ENCODE measurements at regions not wholly inside any gene's neighbourhood (a gene's known extent, or its start where the extent isn't known, plus 50 kb on each side); places are given as distances from the start of the nearest gene placed in this dataset.

DNA sequence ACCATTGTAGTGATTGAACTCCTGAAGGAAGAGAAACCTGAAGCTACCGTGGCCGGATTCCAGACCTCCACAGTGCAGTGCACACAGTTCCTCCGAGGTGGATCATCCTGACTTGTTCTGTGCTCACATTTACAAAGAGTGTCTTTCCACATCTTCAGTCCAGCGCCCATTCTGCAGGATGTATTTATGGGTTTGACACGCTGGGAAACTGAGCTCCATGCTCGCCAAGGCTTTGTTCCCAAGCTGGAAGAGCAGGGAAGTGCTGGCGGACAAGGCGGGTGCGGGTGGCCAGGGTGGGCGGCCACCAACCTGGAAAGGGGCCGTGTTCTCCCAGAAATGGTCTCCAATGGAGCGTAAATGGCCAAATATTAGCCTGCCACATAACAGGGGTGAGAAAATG lies 227.9 kb downstream of the IRF8 start:
- no peaks in the 10 kb centered on the region for H3K4me1 ChIP-seq (ENCODE audit: control insufficient read depth, insufficient read depth, low read length)
- FAIRE-seq (no peak), ATAC-seq (no peak), DNase-seq (ENCODE audit: low read depth, low spot score) (no peak)
- ChIA-PET SMC1A (ENCODE audit: uncharacterized antibody, unreplicated experiment) (no interaction called here), CTCF (interaction anchor here (0.8 kb wide), 1 partner anchor 13 kb away, joined by 4 read pairs; no protein-coding TSS in a partner anchor), POLR2A (no interaction called here), RAD21 (ENCODE audit: unreplicated experiment) (no interaction called here)
- H3K4me3 ChIP-seq, result no peak overlapping the region
- WGBS (ENCODE audit: insufficient coverage, insufficient replicate concordance, low lambda C conversion rate, missing lambda C conversion rate), result 33% methylated on average over 12 of the region's 12 CpGs
- H3K9me3 ChIP-seq (replicated peaks; ENCODE audit: control insufficient read depth, insufficient read depth, low read length), result no peaks in the 10 kb centered on the region
- no peak overlapping the region for H2AFZ ChIP-seq (ENCODE audit: control insufficient read depth, low read depth, low read length)
- intact Hi-C loops (cut with micrococcal nuclease; ENCODE audit: unreplicated experiment) (no loop called here), in situ Hi-C loops (cut with MboI) (no loop called here)
- no peaks in the 10 kb centered on the region for H3K79me2 ChIP-seq (ENCODE audit: control insufficient read depth, insufficient read depth, low read length)
- H3K36me3 ChIP-seq (ENCODE audit: control insufficient read depth in 2 of 2, insufficient read depth in 2 of 2, low read length in 1 of 2), result no peaks in the 10 kb centered on the region
- 0 out of 4 replicates have a peak, but pooled peaks cover 0 to 4% of the 10 kb centered on the region in 2 experiments for H3K27me3 ChIP-seq (replicated peaks in 1 of 2; ENCODE audit: control insufficient read depth in 2 of 2, insufficient read depth in 2 of 2, low read length in 1 of 2)
- H4K20me1 ChIP-seq (ENCODE audit: control insufficient read depth, insufficient read depth), result no peaks in the 10 kb centered on the region
- no peak overlapping the region for H3K4me2 ChIP-seq (ENCODE audit: control insufficient read depth, insufficient read depth)
- BruUV-seq (replicated peaks), result no TSS peak
- no peak overlapping the region for H3K27ac ChIP-seq (ENCODE audit: control insufficient read depth, insufficient read depth)
- no peak overlapping the region for H3K9ac ChIP-seq (ENCODE audit: control insufficient read depth, insufficient read depth, low read length)
- no peak for TF ChIP-seq BHLHE40 (IDR thresholded peaks at IDR 0.05; ENCODE audit: borderline replicate concordance in 1 of 2, low read depth in 2 of 2, low read length in 1 of 2)
- TF ChIP-seq CBX5 (IDR thresholded peaks at IDR 0.05; ENCODE audit: low read depth), result no peak
- no peak for TF ChIP-seq CTCF (IDR thresholded peaks at IDR 0.05 in 2 of 3, conservative IDR thresholded peaks at IDR 0.05 in 1 of 3; ENCODE audit: control insufficient read depth in 2 of 3, extremely low read depth in 1 of 3, insufficient read depth in 1 of 3, low read depth in 3 of 3, low read length in 3 of 3)
- TF ChIP-seq TARDBP (IDR thresholded peaks at IDR 0.05; ENCODE audit: borderline replicate concordance), result no peak
- no peak for TF ChIP-seq GABPA (IDR thresholded peaks at IDR 0.05; ENCODE audit: low read depth)
- no peak for TF ChIP-seq MYC (IDR thresholded peaks at IDR 0.05; ENCODE audit: insufficient read depth, insufficient read length, insufficient replicate concordance, low read length, severe bottlenecking)
- no peak for TF ChIP-seq POU2F2 (IDR thresholded peaks at IDR 0.05; ENCODE audit: borderline replicate concordance, low read depth, low read length)
- no peak for TF ChIP-seq HDAC6 (IDR thresholded peaks at IDR 0.05; ENCODE audit: unreplicated experiment)
- no peak for TF ChIP-seq CEBPZ (IDR thresholded peaks at IDR 0.05; ENCODE audit: low read depth, low read length)
- no peak for TF ChIP-seq ATF2 (IDR thresholded peaks at IDR 0.05; ENCODE audit: low read length)
- no peak for TF ChIP-seq PBX3 (IDR thresholded peaks at IDR 0.05; ENCODE audit: insufficient replicate concordance, low read depth, low read length)
- TF ChIP-seq ASH2L (IDR thresholded peaks at IDR 0.05; ENCODE audit: borderline replicate concordance, low read depth), result no peak
- no peak for TF ChIP-seq CHD1 (IDR thresholded peaks at IDR 0.05; ENCODE audit: low read depth, low read length)
- TF ChIP-seq MAX (IDR thresholded peaks at IDR 0.05; ENCODE audit: low read depth, low read length), result no peak
- TF ChIP-seq, protein P1, sequence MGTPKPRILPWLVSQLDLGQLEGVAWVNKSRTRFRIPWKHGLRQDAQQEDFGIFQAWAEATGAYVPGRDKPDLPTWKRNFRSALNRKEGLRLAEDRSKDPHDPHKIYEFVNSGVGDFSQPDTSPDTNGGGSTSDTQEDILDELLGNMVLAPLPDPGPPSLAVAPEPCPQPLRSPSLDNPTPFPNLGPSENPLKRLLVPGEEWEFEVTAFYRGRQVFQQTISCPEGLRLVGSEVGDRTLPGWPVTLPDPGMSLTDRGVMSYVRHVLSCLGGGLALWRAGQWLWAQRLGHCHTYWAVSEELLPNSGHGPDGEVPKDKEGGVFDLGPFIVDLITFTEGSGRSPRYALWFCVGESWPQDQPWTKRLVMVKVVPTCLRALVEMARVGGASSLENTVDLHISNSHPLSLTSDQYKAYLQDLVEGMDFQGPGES (IDR thresholded peaks at IDR 0.05), result no peak

All from GM12878 (cell line).